Epithelial cell of proximal tubule (primary cell): ENCODE measurements at regions not wholly inside any gene's neighbourhood (a gene's known extent, or its start where the extent isn't known, plus 50 kb on each side); places are given as distances from the start of the nearest gene placed in this dataset.

Experiments used
- DNase-seq: peaks from one replicate; pipeline ENCODE4 v3.0.0-alpha.2; 2011; ENCODE audit warnings: low read depth
- H3K4me3 ChIP-seq: 2 replicates; pipeline ENCODE4 v1.5.1; 2011; ENCODE audit warnings: low read depth, mild to moderate bottlenecking, low read length
- CTCF ChIP-seq: conservative IDR thresholded peaks from 2 replicates; pipeline ENCODE4 v1.5.1; 2012; ENCODE audit warnings: low read depth, mild to moderate bottlenecking, low read length

- TF ChIP-seq CTCF: no peak
- H3K4me3 ChIP-seq: no peak overlapping the region
- no peak for DNase-seq
Measured at GRCh38 chr15:72932472-72932871, 119.8 kb upstream of the NEO1 start.

- H3K4me3 ChIP-seq: no peak overlapping the region
- DNase-seq: no peak
- TF ChIP-seq CTCF: no peak
Measured at GRCh38 chr15:72927451-72927850, 124.8 kb upstream of the NEO1 start.

DNA sequence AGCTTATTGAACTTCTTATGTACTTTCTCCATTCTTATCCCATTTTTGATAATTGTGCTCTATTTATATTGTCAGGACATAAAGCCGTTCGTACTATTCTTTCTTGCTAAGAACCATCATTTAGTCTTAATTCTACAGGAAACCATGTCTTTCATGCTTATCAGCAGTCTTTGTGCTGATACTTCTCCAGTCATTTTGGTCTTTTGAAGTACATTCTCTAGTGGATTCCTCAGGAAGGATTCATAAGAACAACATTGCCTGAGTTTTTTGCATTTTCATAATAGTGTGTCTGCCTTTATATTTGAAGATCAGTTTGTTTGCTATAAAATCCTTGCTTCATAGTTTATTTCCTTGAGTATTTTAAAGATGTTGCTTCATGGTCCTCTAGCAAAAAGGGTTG is 126.6 kb upstream of the NEO1 start:
- no peak for DNase-seq
- no peak overlapping the region for H3K4me3 ChIP-seq
- TF ChIP-seq CTCF: no peak

- H3K4me3 ChIP-seq: no peak overlapping the region
- no peak for TF ChIP-seq CTCF
- DNase-seq: peak; percentile 1
Measured at GRCh38 chr15:72923289-72923688, 129.0 kb upstream of the NEO1 start.

DNA sequence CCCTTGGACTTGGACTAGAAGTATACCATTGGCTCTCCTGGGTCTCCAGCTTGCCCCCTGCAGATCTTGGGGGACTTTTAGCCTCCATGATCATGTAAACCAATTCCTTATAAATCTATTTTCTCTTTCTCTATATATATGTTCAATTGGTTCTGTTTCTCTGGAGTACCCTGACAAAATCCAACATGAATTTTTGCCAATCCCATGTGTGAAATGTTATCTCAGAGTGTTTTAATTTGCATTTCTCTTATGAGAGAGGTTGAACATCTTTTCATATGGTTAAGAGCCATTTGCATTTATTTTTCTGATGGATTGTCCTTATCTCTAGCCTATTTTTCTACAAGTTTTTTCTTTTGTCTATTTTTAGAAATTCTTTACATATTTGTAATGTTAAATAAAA is 131.7 kb upstream of the NEO1 start:
- no peak for TF ChIP-seq CTCF
- DNase-seq: no peak
- no peak overlapping the region for H3K4me3 ChIP-seq

DNA sequence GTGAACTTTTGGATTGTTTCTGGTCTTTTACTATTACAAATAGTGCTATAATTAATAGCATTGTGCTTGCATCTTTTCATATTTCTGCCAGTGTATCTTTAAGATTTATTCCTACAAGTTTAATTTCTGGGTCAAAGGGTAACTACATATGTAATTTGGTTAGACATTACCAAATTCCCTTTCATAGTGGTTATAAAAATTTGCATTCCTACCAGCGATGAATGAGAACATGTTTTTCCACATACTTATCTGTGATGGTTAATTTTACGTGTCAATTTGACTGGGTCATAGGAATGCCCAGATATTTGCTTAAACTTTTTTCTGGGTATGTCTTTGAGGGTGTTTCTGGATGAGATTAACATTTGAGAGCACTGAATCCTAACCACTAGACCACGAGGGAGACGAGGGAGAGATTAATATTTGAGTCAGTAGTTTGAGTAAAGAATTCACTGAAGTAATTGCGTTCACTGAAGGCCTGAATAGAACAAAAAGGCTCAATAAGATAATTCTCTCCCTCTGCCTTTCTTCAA is 132.3 kb upstream of the NEO1 start:
- H3K4me3 ChIP-seq: no peak overlapping the region
- DNase-seq: no peak
- no peak for TF ChIP-seq CTCF

- no peak for TF ChIP-seq CTCF
- DNase-seq: no peak
- H3K4me3 ChIP-seq: no peak overlapping the region
Measured at GRCh38 chr15:72916897-72917296, 133.3 kb upstream of the ADPGK start.
